K562 (cell line): ENCODE measurements at regions not wholly inside any gene's neighbourhood (a gene's known extent, or its start where the extent isn't known, plus 50 kb on each side); places are given as distances from the start of the nearest gene placed in this dataset.

Experiments used
- ATAC-seq: fragments of 200-7000 bp; cut with Tn5 transposase; 3 replicates; pipeline ENCODE4 v1.9.1; 2020; ENCODE audit warnings: moderate library complexity
- BruUV-seq: library from RNA; stranded (reverse); fragments of 400-500 nt; replicated peaks from 2 replicates; lab custom pipeline; 2021; lab: Mats Ljungman, UMichigan
- CTCF ChIA-PET: fragments of 300-600 bp; formaldehyde crosslinking; extraction: SDS; loops from one replicate; lab custom pipeline; 2021; ENCODE audit warnings: low intra/inter-chr PET ratio; lab: Yijun Ruan, JAX
- POLR2A ChIA-PET: fragments of 300-600, 350-650 bp; sonication (Branson Sonifier 250); formaldehyde crosslinking; extraction: SDS; loops from one replicate; lab custom pipeline; 2021; ENCODE audit warnings: antibody characterized with exemption, inconsistent platforms; lab: Yijun Ruan, JAX
- DNase-seq, 4 experiments: peaks; one replicate each; pipeline versions ENCODE4 v3.0.0 to v3.0.0-alpha.2; 2011 to 2018; ENCODE audit warnings: low spot score in 3 of 4, mixed read lengths in 3 of 4; ENCODE audit errors: extremely low read depth in 1 of 4
- FAIRE-seq: peaks from 2 replicates; lab custom pipeline; 2011; peaks lifted over from hg19 to GRCh38; lab: Jason Lieb, UNC
- H2AFZ ChIP-seq: 2 replicates; pipeline ENCODE4 v1.6.0; 2011; ENCODE audit warnings: low read depth, low read length, control low read depth, inconsistent platforms
- H3K27ac ChIP-seq: fragments of 200-600 bp; 3 replicates; pipeline ENCODE4 v1.8.0; 2011; ENCODE audit warnings: low read depth, mild to moderate bottlenecking, control low read depth, inconsistent platforms, low read length, moderate library complexity, mixed read lengths; ENCODE audit errors: extremely low read depth
- H3K27me3 ChIP-seq, 2 experiments: fragments of 300-600 bp in 1 of 2; 2 replicates in 1 of 2; 3 replicates in 1 of 2; pipeline versions ENCODE4 v1.6.0 to v1.8.0; 2011; ENCODE audit warnings: inconsistent platforms in 2 of 2, low read length in 2 of 2, mild to moderate bottlenecking in 1 of 2, mixed read lengths in 1 of 2, moderate library complexity in 1 of 2; ENCODE audit not compliant: control insufficient read depth in 2 of 2, insufficient read depth in 2 of 2
- H3K36me3 ChIP-seq: fragments of 300-600 bp; 3 replicates; pipeline ENCODE4 v1.8.0; 2011; ENCODE audit warnings: mild to moderate bottlenecking, low read length, inconsistent platforms; ENCODE audit not compliant: control insufficient read depth, insufficient read depth
- H3K4me1 ChIP-seq, 2 experiments: fragments of 200-600 bp in 1 of 2; replicated peaks in 1 of 2; 2 replicates in 1 of 2; 3 replicates in 1 of 2; pipeline versions ENCODE4 v1.5.1 to v1.8.0; 2011; ENCODE audit warnings: inconsistent platforms in 2 of 2, low read length in 2 of 2, mild to moderate bottlenecking in 1 of 2, mixed read lengths in 1 of 2, moderate library complexity in 1 of 2; ENCODE audit not compliant: control insufficient read depth in 2 of 2, insufficient read depth in 2 of 2
- H3K4me2 ChIP-seq: 2 replicates; pipeline ENCODE4 v1.6.1; 2011; ENCODE audit warnings: low read length, control low read depth, inconsistent platforms, mixed read lengths; ENCODE audit not compliant: insufficient read depth
- H3K4me3 ChIP-seq: fragments of 200-600 bp; sonication (generic), shearing (Covaris generic); 2 replicates; pipeline ENCODE4 v1.5.1; 2016; ENCODE audit warnings: control low read depth, inconsistent platforms
- H3K79me2 ChIP-seq: fragments of 200-600 bp; 3 replicates; pipeline ENCODE4 v1.8.0; 2011; ENCODE audit warnings: low read length, inconsistent platforms; ENCODE audit not compliant: control insufficient read depth, insufficient read depth
- H3K9ac ChIP-seq, 2 experiments: 2 replicates each; pipeline versions ENCODE4 v1.6.0 to v1.6.1; 2011; ENCODE audit warnings: low read depth in 2 of 2, low read length in 2 of 2, control low read depth in 1 of 2, inconsistent platforms in 1 of 2, mild to moderate bottlenecking in 1 of 2, mixed read lengths in 1 of 2; ENCODE audit not compliant: insufficient read depth in 1 of 2
- H3K9me1 ChIP-seq: one replicate; pipeline ENCODE4 v1.6.0; 2011; ENCODE audit warnings: inconsistent platforms, mild to moderate bottlenecking, low read length, moderate library complexity; ENCODE audit not compliant: control insufficient read depth, insufficient read depth
- H3K9me3 ChIP-seq: replicated peaks from 2 replicates; pipeline ENCODE4 v1.5.1; 2011; ENCODE audit warnings: low read depth, low read length, inconsistent platforms; ENCODE audit not compliant: control insufficient read depth, insufficient read depth
- H4K20me1 ChIP-seq: replicated peaks from 2 replicates; pipeline ENCODE4 v1.6.1; 2011; ENCODE audit warnings: low read length, inconsistent platforms, mixed read lengths; ENCODE audit not compliant: control insufficient read depth, insufficient read depth
- CHD2 ChIP-seq: IDR thresholded peaks from 2 replicates; pipeline ENCODE4 v1.6.1; 2011; ENCODE audit warnings: low read depth, low read length
- ETV1 ChIP-seq: fragments of 450-650 bp; conservative IDR thresholded peaks from 2 replicates; pipeline ENCODE4 v1.6.1; 2016; ENCODE audit warnings: missing genetic modification characterization, control low read depth, low read depth, missing compliant biosample characterization
- HLTF ChIP-seq: fragments of 450-650 bp; IDR thresholded peaks from 2 replicates; pipeline ENCODE4 v1.6.1; 2016
- HNRNPK ChIP-seq: fragments of 200-400 bp; formaldehyde crosslinking; IDR thresholded peaks from one replicate; pipeline ENCODE4 v1.6.1; 2018; ENCODE audit warnings: mild to moderate bottlenecking, low read depth, low read length; ENCODE audit not compliant: poor library complexity, severe bottlenecking
- KLF16 ChIP-seq: IDR thresholded peaks from 2 replicates; pipeline ENCODE4 v1.6.1; 2016; ENCODE audit warnings: antibody characterized with exemption
- PCBP1 ChIP-seq: fragments of 200-400 bp; formaldehyde crosslinking; IDR thresholded peaks from 2 replicates; pipeline ENCODE4 v1.6.1; 2018; ENCODE audit warnings: mild to moderate bottlenecking, low read depth, low read length; ENCODE audit not compliant: poor library complexity, severe bottlenecking
- PCBP2 ChIP-seq: fragments of 200-400 bp; formaldehyde crosslinking; IDR thresholded peaks from 2 replicates; pipeline ENCODE4 v1.6.1; 2018; ENCODE audit warnings: low read length, low read depth, mild to moderate bottlenecking, moderate library complexity; ENCODE audit not compliant: poor library complexity, severe bottlenecking
- PHF20 ChIP-seq: fragments of 450-650 bp; IDR thresholded peaks from 2 replicates; pipeline ENCODE4 v1.6.1; 2018; ENCODE audit not compliant: partially characterized antibody
- PHF21A ChIP-seq: fragments of 450-650 bp; IDR thresholded peaks from 2 replicates; pipeline ENCODE4 v1.6.1; 2017; ENCODE audit warnings: low read depth, borderline replicate concordance
- PHTF2 ChIP-seq: fragments of 250-450 bp; sonication (Bioruptor Pico); IDR thresholded peaks from 2 replicates; pipeline ENCODE4 v1.5.0; 2021; ENCODE audit warnings: mild to moderate bottlenecking
- POLR2B ChIP-seq: fragments of 450-650 bp; IDR thresholded peaks from 2 replicates; pipeline ENCODE4 v1.6.1; 2018; ENCODE audit warnings: low read depth; ENCODE audit not compliant: partially characterized antibody
- PTBP1 ChIP-seq: fragments of 200-400 bp; formaldehyde crosslinking; IDR thresholded peaks from 2 replicates; pipeline ENCODE4 v1.6.1; 2017; ENCODE audit warnings: low read depth, low read length
- PYGO2 ChIP-seq: fragments of 450-650 bp; IDR thresholded peaks from 2 replicates; pipeline ENCODE4 v1.6.1; 2016; ENCODE audit warnings: mild to moderate bottlenecking, missing genetic modification characterization, moderate library complexity, missing compliant biosample characterization
- RBBP5 ChIP-seq: fragments of 200-600 bp; sonication (generic); IDR thresholded peaks from 2 replicates; pipeline ENCODE4 v1.6.1; 2012; ENCODE audit warnings: borderline replicate concordance, mild to moderate bottlenecking, low read length, control low read depth, inconsistent platforms; ENCODE audit not compliant: insufficient read depth, poor library complexity, severe bottlenecking
- SLC30A9 ChIP-seq: fragments of 250-450 bp; sonication (Bioruptor Pico); IDR thresholded peaks from 2 replicates; pipeline ENCODE4 v1.8.0; 2022; ENCODE audit warnings: mild to moderate bottlenecking, moderate library complexity
- ZNF699 ChIP-seq: fragments of 250-450 bp; sonication (Bioruptor Pico); IDR thresholded peaks from 2 replicates; pipeline ENCODE4 v1.8.0; 2021; ENCODE audit warnings: mild to moderate bottlenecking, moderate library complexity; ENCODE audit not compliant: insufficient replicate concordance
- WGBS: fragments of 100-300 bp; shearing (Covaris generic); methylation state at CpG from one replicate; pipeline ENCODE4 v1.1.6; 2016; ENCODE audit warnings: low coverage, mixed read lengths; ENCODE audit not compliant: insufficient coverage; ENCODE audit errors: missing lambda C conversion rate; 5-methylcytosine and 5-hydroxymethylcytosine counted together
- in situ Hi-C: fragments of 300-500 bp; cut with MboI; formaldehyde crosslinking; loops from 4 replicates; pipeline ENCODE4 v1.15.0; 2018; ENCODE audit warnings: inconsistent platforms, mixed read lengths
- intact Hi-C: fragments of 100-400 bp; cut with micrococcal nuclease; formaldehyde crosslinking; loops from 2 replicates; pipeline ENCODE4 v1.14.2; 2022
- TF ChIP-seq, protein P1 (sequence below): fragments of 450-650 bp; IDR thresholded peaks from 2 replicates; pipeline ENCODE4 v1.6.1; 2016; ENCODE audit warnings: missing biosample characterization, missing genetic modification characterization
- TF ChIP-seq, protein P2 (sequence below): sonication (generic); formaldehyde crosslinking; IDR thresholded peaks from 2 replicates; pipeline ENCODE4 v1.8.0; 2022; ENCODE audit warnings: missing genetic modification reagents, mild to moderate bottlenecking, moderate library complexity, borderline replicate concordance
- TF ChIP-seq, protein P3 (sequence below), 2 experiments: fragments of 450-650 bp; IDR thresholded peaks; 2 replicates each; pipeline ENCODE4 v1.6.1; 2016

DNA sequence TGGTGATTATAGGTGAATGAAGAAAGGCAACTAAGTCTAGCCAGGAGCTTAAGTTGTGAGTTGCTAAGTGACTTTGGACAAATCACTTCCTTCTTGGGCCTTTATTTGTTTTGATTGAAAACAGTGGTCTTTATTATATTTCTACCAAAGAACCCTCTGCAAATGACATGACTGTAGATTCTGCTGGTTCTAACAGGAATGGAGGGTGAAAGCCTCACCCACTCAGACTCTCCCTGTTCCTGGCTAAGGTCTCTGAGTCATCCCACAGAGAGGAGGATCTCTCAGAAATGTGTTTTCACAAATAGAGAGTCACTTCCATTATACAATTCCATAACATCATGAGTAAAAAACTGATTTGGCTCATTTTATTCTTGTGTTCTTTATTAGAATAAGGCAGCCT lies 583.9 kb upstream of the LRRC4C start (continued):
- TF ChIP-seq, protein P1, sequence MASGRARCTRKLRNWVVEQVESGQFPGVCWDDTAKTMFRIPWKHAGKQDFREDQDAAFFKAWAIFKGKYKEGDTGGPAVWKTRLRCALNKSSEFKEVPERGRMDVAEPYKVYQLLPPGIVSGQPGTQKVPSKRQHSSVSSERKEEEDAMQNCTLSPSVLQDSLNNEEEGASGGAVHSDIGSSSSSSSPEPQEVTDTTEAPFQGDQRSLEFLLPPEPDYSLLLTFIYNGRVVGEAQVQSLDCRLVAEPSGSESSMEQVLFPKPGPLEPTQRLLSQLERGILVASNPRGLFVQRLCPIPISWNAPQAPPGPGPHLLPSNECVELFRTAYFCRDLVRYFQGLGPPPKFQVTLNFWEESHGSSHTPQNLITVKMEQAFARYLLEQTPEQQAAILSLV (tag), result no peak
- TF ChIP-seq PHF20 (no peak), CHD2 (no peak), POLR2B (no peak), SLC30A9 (CRISPR knock-in tag) (no peak), PTBP1 (no peak), PCBP2 (no peak), KLF16 (no peak), HLTF (no peak), PHF21A (no peak), ETV1 (no peak)

DNA sequence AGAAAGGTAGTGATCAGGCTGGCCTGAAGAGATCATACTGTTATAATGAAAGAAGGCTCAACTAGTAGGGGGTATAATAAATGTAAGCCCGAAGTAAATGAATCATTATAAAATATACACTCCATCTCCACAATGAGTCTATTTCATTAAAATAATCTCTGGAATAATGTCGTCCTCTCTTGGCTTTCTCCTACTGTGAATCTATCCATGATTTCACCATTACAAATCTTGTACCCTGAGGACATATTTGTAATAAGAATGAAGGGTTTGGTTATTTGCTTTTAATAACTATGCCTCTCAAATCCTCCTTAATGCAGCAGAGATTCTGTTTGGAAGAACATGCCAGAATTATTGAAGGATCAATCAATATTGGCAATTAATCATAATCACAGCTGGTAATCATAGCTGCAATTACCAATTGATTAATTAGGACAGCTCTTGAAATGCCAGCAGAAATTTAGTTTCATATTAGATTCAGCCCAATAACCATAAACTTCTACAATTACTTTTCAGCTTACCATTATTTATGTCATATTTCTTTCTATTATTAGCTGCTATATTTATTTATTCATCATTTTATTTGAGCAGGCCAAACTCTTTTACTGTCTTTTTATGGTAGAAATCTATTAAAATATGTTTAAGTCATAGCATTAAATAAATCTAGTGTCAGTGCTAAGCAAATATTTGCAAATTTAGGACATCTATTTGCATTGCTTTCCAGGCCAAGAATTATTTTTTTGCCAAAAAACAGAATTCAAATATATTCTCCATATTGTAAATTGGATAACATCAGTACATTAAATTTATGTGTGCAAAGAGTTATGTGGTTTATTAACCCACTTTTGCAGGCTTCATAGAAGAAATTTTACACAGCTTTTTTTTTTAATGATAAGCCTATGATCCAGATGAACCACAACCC lies 588.4 kb upstream of the LRRC4C start:
- Histone ChIP-seq H2AFZ (no peak overlapping the region), H3K9ac (no peak overlapping the region), H3K4me2 (no peak overlapping the region), H3K9me3 (no peaks in the 10 kb centered on the region), H3K27me3 (no peaks in the 10 kb centered on the region), H3K27ac (no peak overlapping the region), H3K36me3 (no peaks in the 10 kb centered on the region), H4K20me1 (no peaks in the 10 kb centered on the region), H3K4me1 (no peaks in the 10 kb centered on the region), H3K79me2 (no peaks in the 10 kb centered on the region), H3K4me3 (no peak overlapping the region), H3K9me1 (no peaks in the 10 kb centered on the region)
- WGBS, result 4% methylated on average over 2 of the region's 2 CpGs
- no peak for DNase-seq
- no peak for ATAC-seq
- no TSS peak for BruUV-seq
- CTCF ChIA-PET, result no interaction called here
- intact Hi-C loops (no loop called here), in situ Hi-C loops (no loop called here)
- FAIRE-seq, result no peak
- POLR2A ChIA-PET, result no interaction called here
- TF ChIP-seq PYGO2 (tag), result no peak
- TF ChIP-seq, protein P2, sequence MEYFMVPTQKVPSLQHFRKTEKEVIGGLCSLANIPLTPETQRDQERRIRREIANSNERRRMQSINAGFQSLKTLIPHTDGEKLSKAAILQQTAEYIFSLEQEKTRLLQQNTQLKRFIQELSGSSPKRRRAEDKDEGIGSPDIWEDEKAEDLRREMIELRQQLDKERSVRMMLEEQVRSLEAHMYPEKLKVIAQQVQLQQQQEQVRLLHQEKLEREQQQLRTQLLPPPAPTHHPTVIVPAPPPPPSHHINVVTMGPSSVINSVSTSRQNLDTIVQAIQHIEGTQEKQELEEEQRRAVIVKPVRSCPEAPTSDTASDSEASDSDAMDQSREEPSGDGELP (CRISPR knock-in tag), result no peak
- no peak for TF ChIP-seq PHTF2 (CRISPR knock-in tag)
- TF ChIP-seq, protein P3, sequence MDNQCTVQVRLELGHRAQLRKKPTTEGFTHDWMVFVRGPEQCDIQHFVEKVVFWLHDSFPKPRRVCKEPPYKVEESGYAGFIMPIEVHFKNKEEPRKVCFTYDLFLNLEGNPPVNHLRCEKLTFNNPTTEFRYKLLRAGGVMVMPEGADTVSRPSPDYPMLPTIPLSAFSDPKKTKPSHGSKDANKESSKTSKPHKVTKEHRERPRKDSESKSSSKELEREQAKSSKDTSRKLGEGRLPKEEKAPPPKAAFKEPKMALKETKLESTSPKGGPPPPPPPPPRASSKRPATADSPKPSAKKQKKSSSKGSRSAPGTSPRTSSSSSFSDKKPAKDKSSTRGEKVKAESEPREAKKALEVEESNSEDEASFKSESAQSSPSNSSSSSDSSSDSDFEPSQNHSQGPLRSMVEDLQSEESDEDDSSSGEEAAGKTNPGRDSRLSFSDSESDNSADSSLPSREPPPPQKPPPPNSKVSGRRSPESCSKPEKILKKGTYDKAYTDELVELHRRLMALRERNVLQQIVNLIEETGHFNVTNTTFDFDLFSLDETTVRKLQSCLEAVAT (IDR thresholded peaks at IDR 0.05), result no peak
- TF ChIP-seq RBBP5, result no peak
- no peak for TF ChIP-seq PCBP1
- no peak for TF ChIP-seq ZNF699 (CRISPR knock-in tag)
- TF ChIP-seq HNRNPK, result no peak
